ENCODE measurements at regions not wholly inside any gene's neighbourhood (a gene's known extent, or its start where the extent isn't known, plus 50 kb on each side); places are given as distances from the start of the nearest gene placed in this dataset.
A peak's percentile ranks its signal among the peaks of the same experiment; 100 is the strongest.

- DNase-seq (ENCODE audit: low spot score) (no peak), ATAC-seq (no peak)
Observed at GRCh38 chr4:20393486-20394100, 141.9 kb downstream of the SLIT2 start.

DNA sequence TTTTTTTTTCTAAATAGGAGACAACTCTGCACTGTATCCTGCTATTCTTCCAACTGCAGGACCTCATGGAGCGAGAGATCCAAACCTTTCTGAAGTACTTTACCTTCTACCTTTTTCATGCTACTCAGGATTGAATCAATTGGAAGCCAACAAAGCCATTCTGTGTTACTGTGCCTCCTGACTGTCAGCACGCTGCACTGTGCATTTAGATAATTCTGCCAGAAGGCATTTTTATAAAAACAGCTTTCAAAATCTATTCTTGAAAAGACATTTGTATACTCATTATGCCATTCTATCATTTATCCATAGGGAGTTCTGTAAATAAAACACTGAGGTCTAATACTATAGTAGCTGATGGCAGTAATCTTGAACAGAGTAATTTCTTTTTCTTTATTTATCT, 142.8 kb downstream of the SLIT2 start:
- no peak for ATAC-seq
- no peak for DNase-seq (ENCODE audit: low spot score)

DNA sequence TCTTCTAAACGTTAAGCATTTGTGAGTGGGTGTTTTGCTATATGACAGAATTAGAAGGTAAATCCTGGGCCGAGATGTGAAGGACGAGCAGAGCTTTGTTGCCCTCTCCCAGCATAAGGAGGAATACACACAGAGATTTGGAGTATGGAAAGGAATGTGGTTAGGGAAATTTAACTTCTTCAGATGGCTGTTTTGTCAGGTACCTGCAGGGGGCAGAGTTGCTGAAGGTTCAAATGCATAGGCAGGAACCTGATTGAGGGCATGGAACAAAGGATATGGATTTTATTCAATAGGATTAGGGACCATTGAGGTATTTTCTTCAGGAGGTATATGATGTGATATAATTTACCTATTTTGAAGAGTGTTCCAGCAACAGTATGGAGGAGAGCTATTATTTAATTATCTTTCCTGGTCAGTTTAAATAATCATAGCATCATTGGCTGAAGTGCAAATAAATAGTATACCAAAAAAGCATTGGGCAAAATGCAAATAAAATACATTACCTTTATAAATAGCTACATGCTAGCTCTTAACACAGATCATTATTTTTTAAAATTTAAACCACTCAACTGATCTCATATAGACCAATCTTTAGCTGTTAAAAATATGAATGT, 143.6 kb downstream of the SLIT2 start:
- ATAC-seq: peak; percentile 79
- no peak for DNase-seq (ENCODE audit: low spot score)

GRCh38 chr4:20403290-20403689, 151.6 kb downstream of the SLIT2 start:
- DNase-seq (ENCODE audit: low spot score): no peak
- no peak for ATAC-seq

DNA sequence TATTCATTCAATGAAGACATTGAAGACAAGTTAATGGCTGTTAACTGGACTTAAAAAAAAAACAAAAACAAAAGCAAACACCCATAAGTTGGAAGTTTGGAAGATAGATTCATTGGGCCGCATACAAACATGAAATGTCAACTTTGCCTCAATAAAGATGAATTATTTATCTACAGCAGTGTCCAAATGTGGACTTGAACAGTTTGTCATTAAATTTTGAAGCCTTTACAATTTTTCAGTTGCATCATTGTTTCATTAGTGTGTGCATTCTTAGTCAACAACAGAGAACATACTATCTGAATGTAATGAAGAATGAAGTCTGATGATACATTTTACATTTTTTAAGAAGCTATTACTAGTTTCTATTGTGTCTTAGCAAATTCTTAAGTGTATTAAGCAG, 152.1 kb downstream of the SLIT2 start:
- ATAC-seq (no peak), DNase-seq (ENCODE audit: low spot score) (no peak)

DNA sequence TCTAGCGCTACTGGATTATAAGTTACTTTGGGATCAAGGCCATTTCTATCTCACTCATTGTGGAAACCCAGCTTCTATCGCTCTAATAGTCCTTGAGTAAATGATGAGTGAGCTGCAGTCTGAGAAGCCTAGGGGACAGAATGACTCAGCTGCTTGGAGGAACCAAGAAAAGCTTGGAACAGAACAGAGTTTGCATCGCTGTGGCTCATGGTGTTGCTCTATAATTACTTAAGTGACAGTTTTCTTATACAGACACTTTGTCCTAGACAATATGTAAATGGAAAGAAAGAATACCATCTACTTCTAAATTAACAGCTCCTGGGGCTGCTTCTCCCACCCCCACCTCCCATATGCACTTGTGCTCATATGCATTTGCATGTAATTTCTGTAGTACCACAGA, 156.9 kb downstream of the SLIT2 start:
- ATAC-seq (no peak), DNase-seq (ENCODE audit: low spot score) (no peak)

- no peak for ATAC-seq
- DNase-seq (ENCODE audit: low spot score): no peak
Observed at GRCh38 chr4:20412072-20412471, 160.4 kb downstream of the SLIT2 start.

GRCh38 chr4:20416800-20417199, 165.1 kb downstream of the SLIT2 start:
- ATAC-seq (no peak), DNase-seq (ENCODE audit: low spot score) (no peak)

- ATAC-seq (peak; percentile 93), DNase-seq (ENCODE audit: low spot score) (no peak)
Observed at GRCh38 chr4:20418861-20419451, 167.3 kb downstream of the SLIT2 start.

GRCh38 chr4:20420916-20421602, 169.4 kb downstream of the SLIT2 start:
- DNase-seq (ENCODE audit: low spot score): no peak
- ATAC-seq: no peak

DNA sequence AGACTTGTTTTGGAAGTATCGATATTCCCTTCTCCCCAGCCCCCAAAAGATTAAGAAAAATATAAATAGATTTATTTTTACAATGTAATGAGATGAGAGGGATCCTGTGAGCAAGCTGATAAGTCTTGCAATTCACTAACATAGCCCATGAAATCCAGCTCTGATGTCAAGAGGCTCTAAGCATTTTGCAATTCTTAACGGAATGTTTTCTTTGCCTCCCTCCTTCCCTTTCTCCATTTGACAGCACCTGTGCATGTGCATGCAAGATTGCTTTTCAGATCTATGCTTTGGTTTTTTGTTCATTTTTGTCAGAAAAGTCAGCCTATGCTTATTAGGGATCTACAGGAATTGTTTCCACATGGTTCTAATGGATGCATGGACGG, 169.9 kb downstream of the SLIT2 start:
- DNase-seq (ENCODE audit: low spot score) (no peak), ATAC-seq (no peak)

DNA sequence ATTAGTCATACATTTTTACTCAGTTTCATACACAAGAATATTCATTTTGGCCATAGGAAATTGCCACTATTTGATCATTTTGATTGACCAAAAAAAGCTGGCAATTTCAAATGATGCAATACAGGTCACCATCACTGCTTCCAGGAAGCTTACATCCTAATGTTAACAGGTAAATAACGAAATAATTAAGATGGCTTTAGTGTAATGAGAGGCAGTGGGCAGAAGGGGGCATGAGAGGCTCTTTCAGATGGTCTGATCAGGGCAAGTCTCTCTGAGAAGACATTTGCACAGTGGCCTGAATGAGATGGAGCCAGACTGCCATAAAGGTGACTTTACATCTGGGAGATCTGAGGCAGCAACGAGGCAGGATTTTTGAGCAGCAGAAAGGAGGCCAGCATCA, 170.7 kb downstream of the SLIT2 start:
- ATAC-seq (peak; percentile 93), DNase-seq (ENCODE audit: low spot score) (peak; percentile 48)

GRCh38 chr4:20423420-20423819, 171.7 kb downstream of the SLIT2 start:
- DNase-seq (ENCODE audit: low spot score) (no peak), ATAC-seq (no peak)

GRCh38 chr4:20426028-20426427, 174.3 kb downstream of the SLIT2 start:
- ATAC-seq: no peak

DNA sequence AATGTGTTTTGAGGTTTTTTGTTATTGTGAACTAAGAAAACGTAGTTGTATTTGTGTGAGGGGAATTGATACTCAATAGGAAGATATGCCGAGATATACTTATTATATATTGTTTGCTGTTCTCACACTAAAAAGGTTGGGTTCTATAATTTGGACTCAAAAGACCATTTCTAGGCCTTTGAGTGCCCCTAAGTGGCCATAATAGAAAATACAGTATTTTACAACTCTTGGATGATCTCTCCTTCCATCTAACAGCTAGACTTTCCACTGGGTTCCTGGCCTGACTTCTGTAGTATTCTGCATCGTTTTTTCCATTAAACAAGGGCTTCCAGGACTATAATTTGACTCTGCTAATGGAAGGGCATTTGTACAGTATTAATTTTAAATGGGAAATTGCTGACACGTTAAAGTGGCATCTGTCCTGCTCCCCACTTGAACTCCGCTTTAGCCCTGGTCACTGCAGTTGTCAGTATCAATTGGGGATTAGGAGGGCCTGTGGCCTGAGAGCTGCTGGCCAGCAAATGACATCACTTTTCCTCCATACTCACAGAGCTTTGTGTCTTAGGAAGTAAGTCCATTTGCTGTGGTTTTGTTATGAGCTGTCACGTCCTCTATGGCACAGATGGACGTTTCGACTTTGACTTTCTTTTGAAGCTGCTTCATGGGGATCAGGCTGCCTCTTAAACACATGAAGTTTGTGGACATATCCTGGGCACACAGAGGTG, 176.9 kb downstream of the SLIT2 start:
- ATAC-seq (peak; percentile 31), DNase-seq (ENCODE audit: low spot score) (no peak)

More at GRCh38 chr4:20426028-20426427, 174.3 kb downstream of the SLIT2 start:
- DNase-seq (ENCODE audit: low spot score): no peak

- DNase-seq (ENCODE audit: low spot score) (no peak), ATAC-seq (no peak)
Observed at GRCh38 chr4:20430259-20430941, 178.7 kb downstream of the SLIT2 start.

DNA sequence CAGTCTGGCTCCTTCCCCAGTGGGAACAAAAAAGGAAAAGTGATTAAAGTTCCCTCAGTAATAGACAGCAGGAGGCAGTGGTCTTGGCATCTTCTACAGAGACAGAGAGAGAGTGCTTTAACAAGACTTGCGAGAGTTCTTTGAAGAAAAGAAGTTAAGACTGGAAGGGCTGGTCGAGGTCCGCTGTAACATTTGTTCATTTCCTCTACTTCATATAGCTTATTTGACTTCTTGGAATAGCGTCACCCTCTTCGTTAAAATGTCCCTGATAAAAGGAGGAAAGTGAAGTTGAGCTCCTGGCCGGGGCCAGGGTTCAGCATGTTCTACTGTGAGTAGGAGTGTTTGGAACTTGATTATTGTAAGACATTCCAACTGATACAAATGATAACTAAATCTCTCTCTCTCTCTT, 179.8 kb downstream of the SLIT2 start:
- DNase-seq (ENCODE audit: low spot score) (no peak), ATAC-seq (no peak)

GRCh38 chr4:20432088-20432487, 180.4 kb downstream of the SLIT2 start:
- ATAC-seq (no peak), DNase-seq (ENCODE audit: low spot score) (no peak)

GRCh38 chr4:20433097-20433705, 181.5 kb downstream of the SLIT2 start:
- peak; percentile 27 for ATAC-seq
- no peak for DNase-seq (ENCODE audit: low spot score)

DNA sequence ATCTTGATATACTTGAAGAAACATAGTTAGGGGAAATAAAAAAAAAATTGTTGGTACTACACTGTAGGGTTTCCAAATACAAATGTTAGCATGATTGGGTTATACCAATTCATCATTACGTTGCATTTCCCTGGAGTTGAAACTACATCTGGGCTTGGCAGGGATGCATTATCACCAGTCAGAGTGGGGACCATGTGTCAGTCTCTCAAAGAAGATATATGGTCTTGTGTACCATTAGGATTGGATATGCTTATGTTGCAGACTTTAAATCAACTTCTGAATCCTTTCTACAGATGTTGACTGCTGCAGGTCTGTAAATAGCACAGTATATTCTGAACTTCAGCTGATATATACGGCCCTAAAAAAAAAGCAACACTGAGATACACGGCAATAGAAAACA, 188.5 kb downstream of the SLIT2 start:
- ATAC-seq: no peak

More for the DNA sequence above, 188.5 kb downstream of the SLIT2 start:
- no peak for DNase-seq (ENCODE audit: low spot score)

All from left lobe of liver (tissue), 2 donors.